Activated naive CD4-positive, alpha-beta T cell treated with anti-CD3 and anti-CD28 coated beads, Interleukin-2, amount 10 ng/mL, durations not matched to agents 7 days and 5 days (primary cell): ENCODE measurements at regions not wholly inside any gene's neighbourhood (a gene's known extent, or its start where the extent isn't known, plus 50 kb on each side); places are given as distances from the start of the nearest gene placed in this dataset.

Experiments
- CTCF ChIA-PET: fragments of 350-600 bp; sonication (Branson Sonifier 250); formaldehyde crosslinking; loops from one replicate; lab custom pipeline; 2021; ENCODE audit warnings: antibody characterized with exemption; lab: Charles Lee
- DNase-seq: peaks from one replicate; pipeline ENCODE4 v3.0.0-alpha.2; 2020
- H3K27ac Mint-ChIP-seq: one replicate; pipeline ENCODE4 v1.8.0; 2021; ENCODE audit warnings: mild to moderate bottlenecking, moderate library complexity, mixed read lengths
- H3K27me3 Mint-ChIP-seq: one replicate; pipeline ENCODE4 v1.8.0; 2021; ENCODE audit warnings: mild to moderate bottlenecking, mixed read lengths
- H3K36me3 Mint-ChIP-seq: one replicate; pipeline ENCODE4 v1.8.0; 2021; ENCODE audit warnings: mixed read lengths
- H3K4me1 Mint-ChIP-seq: one replicate; pipeline ENCODE4 v1.8.0; 2021; ENCODE audit warnings: mixed read lengths
- H3K4me3 Mint-ChIP-seq: one replicate; pipeline ENCODE4 v1.8.0; 2021; ENCODE audit warnings: mild to moderate bottlenecking, moderate library complexity, mixed read lengths
- H3K9me3 Mint-ChIP-seq: one replicate; pipeline ENCODE4 v1.8.0; 2021; ENCODE audit warnings: mixed read lengths

DNA sequence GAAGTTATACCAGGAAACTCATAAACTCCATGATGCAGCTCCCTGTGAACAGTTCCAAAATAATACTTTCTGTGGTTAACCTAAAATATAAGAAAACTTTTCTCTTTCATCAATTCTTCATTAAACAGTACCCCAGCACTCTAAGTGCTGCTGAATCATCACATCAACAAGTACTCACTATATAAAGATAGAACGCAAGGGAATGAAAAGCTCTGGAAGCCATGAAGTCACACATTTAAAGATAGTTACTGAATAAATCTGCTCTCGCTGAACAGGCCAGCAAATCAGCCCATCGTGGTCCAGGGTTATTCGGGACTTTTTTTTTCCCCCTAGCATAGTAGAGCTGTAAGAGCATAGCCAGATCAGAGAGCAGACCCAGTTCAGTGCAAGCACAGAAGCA lies 254.3 kb downstream of the IPMK start:
- DNase-seq: no peak
- CTCF ChIA-PET: no interaction called here
- H3K9me3 Mint-ChIP-seq: no peaks in the 10 kb centered on the region
- H3K4me3 Mint-ChIP-seq: no peak overlapping the region
- no peak overlapping the region for H3K27ac Mint-ChIP-seq
- H3K27me3 Mint-ChIP-seq: no peaks in the 10 kb centered on the region
- no peaks in the 10 kb centered on the region for H3K4me1 Mint-ChIP-seq
- H3K36me3 Mint-ChIP-seq: no peaks in the 10 kb centered on the region

DNA sequence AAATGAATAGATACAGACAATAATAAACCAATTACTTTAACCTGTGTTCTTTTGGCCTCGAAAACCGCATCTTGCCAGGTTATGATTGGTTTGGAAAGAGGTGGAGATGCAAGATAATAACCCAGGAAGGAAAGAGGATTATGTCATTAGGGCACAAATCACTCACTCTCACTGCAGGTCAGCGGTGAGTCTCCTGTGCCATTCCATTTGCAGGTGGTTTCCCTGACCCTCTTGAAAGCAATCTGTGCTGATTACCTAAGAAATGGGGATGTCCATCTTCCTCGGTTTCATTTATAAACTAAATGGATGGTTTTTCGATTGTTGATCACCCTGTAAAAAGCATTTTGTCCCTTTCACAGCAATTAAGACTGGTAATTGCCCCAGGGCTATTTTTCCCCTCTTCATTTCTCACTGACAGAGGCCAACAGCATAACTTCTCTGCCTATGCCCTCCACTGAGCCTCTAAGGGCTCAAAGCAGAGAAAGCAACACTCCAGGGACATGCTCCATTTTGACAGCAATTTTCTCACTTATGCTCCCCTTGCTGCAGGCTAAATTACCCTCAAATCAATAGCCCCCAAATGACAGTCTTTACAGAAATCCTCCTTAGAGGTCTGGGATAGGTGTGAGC lies 257.5 kb downstream of the IPMK start:
- Mint-ChIP-seq H3K27me3 (no peaks in the 10 kb centered on the region), H3K4me3 (no peak overlapping the region), H3K9me3 (no peaks in the 10 kb centered on the region), H3K36me3 (no peaks in the 10 kb centered on the region), H3K4me1 (no peaks in the 10 kb centered on the region), H3K27ac (no peak overlapping the region)
- CTCF ChIA-PET: no interaction called here
- DNase-seq: no peak

DNA sequence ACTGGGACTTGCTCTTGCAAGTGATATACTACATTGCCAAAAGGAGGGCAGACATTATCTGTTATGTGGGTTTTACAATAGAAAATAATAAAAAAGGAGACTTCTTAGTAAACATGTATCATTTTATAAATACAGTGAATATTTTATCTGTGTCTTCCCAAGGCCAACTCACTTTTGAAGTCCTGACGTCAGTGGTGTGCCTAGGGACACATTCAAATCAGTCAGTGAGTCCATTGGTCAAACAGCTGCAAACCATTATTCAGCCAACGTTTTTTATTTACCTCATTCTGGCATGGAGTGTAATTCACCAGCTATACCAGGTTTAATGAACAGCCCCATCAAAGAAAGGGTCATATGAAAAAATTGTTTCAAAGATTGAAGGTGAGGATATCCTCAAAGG lies 263.7 kb downstream of the IPMK start:
- H3K27ac Mint-ChIP-seq: no peak overlapping the region
- CTCF ChIA-PET: no interaction called here

DNA sequence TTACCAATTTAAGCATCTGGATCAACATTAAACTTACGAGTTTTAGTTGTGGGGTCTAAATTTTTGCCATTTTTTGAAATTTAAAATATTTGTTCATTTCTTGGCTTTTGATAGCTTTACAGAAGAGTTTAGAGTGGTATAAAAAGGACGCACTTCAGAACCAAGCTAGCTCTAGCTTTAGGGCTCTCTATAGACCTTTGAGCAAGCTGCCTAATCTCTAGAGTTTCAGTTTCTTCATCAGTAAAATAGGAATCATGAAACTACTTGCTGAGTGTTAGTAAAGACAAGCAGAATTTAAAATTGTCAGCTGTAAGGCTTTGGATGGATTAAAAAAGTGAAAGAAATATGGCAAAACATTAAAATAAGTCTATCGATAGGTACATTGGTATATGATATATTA lies 266.5 kb downstream of the IPMK start:
- no peak overlapping the region for H3K4me3 Mint-ChIP-seq
- no peaks in the 10 kb centered on the region for H3K36me3 Mint-ChIP-seq
- no peak for DNase-seq
- H3K9me3 Mint-ChIP-seq: no peaks in the 10 kb centered on the region
- H3K27ac Mint-ChIP-seq: no peak overlapping the region
- no peaks in the 10 kb centered on the region for H3K27me3 Mint-ChIP-seq
- CTCF ChIA-PET: interaction anchor here (0.7 kb wide), 1 partner anchor 16 kb away, joined by 3 read pairs; no protein-coding TSS in a partner anchor
- no peaks in the 10 kb centered on the region for H3K4me1 Mint-ChIP-seq

More for the DNA sequence above, 263.7 kb downstream of the IPMK start:
- Mint-ChIP-seq H3K9me3 (no peaks in the 10 kb centered on the region), H3K27me3 (no peaks in the 10 kb centered on the region), H3K4me3 (no peak overlapping the region), H3K36me3 (no peaks in the 10 kb centered on the region), H3K4me1 (no peaks in the 10 kb centered on the region)
- no peak for DNase-seq

DNA sequence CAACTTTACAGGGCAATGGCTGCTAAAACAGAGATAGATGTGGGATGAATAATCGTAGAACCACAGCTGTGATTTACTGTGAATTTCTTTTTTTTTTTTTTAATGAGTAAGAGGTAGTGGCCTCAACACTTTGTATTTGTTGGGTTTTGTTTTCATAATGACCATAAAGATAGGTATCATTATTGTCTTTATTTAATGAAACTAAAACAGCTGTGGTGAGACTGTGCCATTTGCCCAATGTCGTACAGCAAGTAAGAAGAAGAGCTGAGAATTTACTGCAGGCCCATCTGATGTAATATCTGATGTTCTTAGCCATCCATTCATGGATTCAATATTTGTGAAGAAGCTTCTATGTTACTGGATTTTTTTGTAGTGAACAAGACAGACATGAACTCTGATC lies 271.2 kb downstream of the IPMK start:
- H3K27ac Mint-ChIP-seq: no peak overlapping the region
- no peaks in the 10 kb centered on the region for H3K36me3 Mint-ChIP-seq
- DNase-seq: no peak
- H3K4me3 Mint-ChIP-seq: no peak overlapping the region
- CTCF ChIA-PET: no interaction called here
- no peaks in the 10 kb centered on the region for H3K27me3 Mint-ChIP-seq
- H3K4me1 Mint-ChIP-seq: no peaks in the 10 kb centered on the region
- peaks cover 2% of the 10 kb centered on the region for H3K9me3 Mint-ChIP-seq

DNA sequence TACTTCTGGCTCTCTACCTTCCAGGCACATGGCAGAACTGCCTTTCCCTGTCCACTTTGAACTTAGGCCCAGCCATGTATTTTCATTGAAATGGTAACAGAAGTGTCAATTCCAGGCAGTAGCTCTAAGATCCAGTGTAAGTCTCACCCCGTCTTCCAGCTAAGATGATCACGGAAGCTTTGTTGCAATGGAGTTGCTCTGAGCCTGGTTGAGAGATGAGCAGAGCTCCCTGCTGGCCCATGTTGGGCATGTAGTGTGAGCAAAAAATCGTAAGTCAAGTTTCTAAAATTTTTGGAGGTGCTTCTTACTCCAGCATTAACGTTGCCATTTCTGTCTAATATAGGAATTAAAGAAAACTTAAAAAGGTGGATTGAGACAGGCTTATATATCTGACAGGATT lies 274.4 kb downstream of the IPMK start:
- Mint-ChIP-seq H3K27me3 (no peaks in the 10 kb centered on the region), H3K4me1 (no peaks in the 10 kb centered on the region), H3K27ac (no peak overlapping the region), H3K4me3 (no peak overlapping the region), H3K9me3 (peaks cover 2% of the 10 kb centered on the region), H3K36me3 (no peaks in the 10 kb centered on the region)
- no peak for DNase-seq
- CTCF ChIA-PET: no interaction called here

DNA sequence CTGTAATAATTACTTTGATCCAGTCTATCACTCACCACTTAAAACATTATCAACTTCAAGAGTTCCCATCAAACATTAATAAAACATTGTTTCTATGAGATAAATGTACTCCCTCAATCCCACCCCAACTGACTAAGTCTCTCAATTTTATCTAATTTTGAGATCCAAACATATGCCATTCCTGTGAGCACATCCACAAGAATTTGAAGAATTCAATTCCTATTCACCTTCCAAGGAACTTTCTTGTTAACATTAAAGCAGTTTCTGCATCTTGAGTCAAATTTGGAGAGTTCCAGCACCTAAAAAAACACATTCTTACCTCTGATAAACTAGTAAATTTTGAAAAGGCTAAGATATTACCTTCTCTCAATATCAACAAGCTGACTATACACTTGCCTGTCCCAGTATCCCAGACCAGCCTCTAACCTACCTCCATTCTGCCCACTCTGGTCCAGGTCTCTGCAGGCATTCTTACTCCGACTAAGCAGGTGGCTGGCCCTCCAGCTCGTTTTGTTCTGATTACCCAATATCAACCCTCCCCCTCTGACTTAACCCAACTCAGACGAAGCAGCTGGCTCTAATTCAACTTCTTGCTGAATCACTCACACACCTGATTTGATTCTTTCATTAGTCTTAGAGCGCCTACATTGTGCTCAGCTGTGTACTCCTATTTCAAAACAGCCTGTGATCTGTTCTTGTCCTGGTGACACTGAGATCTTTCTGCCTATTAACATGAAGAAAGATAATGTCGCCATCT lies 275.2 kb downstream of the IPMK start:
- no peaks in the 10 kb centered on the region for H3K27me3 Mint-ChIP-seq
- H3K27ac Mint-ChIP-seq: no peak overlapping the region
- no peaks in the 10 kb centered on the region for H3K4me1 Mint-ChIP-seq
- H3K4me3 Mint-ChIP-seq: no peak overlapping the region
- CTCF ChIA-PET: interaction anchor here (0.7 kb wide), 1 partner anchor 687 kb away, joined by 3 read pairs; no protein-coding TSS in a partner anchor
- no peaks in the 10 kb centered on the region for H3K36me3 Mint-ChIP-seq
- no peak for DNase-seq
- H3K9me3 Mint-ChIP-seq: peaks cover 2% of the 10 kb centered on the region

DNA sequence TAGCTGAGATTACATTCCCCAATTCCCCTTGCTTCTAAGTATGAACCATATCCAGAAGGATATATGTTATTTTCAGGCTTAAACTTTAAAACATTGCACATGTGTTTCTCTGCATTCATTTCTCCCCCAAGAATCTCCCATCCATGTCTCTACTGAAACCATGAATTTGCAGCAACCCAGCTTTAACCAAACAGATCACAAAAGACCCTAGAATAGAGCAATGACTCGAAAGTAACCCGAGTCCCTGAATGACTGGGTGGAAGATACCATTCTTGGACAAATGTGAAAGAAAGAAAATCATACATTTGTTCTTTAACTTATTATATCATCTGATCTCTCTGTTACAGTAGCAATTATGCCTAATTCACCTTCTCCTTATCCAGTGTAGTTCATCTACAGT lies 278.7 kb downstream of the IPMK start:
- no peaks in the 10 kb centered on the region for H3K36me3 Mint-ChIP-seq
- CTCF ChIA-PET: no interaction called here
- DNase-seq: no peak
- no peak overlapping the region for H3K27ac Mint-ChIP-seq
- no peak overlapping the region for H3K4me3 Mint-ChIP-seq
- no peaks in the 10 kb centered on the region for H3K4me1 Mint-ChIP-seq
- H3K27me3 Mint-ChIP-seq: no peaks in the 10 kb centered on the region
- no peaks in the 10 kb centered on the region for H3K9me3 Mint-ChIP-seq

DNA sequence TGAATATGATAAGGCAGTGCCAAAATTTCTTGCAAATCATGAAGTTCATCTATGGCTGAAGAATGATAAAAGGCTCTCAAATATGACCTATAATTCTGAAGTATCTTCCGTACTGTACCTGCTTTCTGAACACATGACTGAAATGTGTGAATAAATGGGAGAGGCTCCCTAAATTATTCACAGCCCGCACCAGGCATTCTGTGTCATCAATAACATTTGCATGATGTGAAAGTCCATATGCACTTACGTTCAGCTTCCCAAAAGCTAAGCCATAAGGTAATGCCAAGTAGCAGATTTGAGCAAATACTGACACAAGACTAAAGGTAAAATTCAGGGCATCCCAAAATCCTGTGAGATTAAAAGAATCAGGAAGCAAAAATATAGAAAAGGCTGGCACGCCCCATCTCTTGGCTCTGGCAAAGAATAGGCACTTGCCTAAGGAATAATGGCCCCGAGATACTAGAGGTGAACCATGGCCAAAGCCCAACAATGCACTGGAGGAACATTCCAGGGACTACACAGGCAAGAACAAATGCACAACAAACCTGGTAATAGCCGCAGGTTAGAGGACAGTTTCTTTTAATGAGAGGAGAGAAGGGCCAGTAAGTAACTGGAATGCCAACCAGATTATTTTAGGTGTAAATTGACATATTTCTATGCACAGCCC lies 280.5 kb downstream of the IPMK start:
- Mint-ChIP-seq H3K27ac (no peak overlapping the region), H3K36me3 (no peaks in the 10 kb centered on the region), H3K4me1 (no peaks in the 10 kb centered on the region), H3K27me3 (no peaks in the 10 kb centered on the region), H3K4me3 (no peak overlapping the region), H3K9me3 (no peaks in the 10 kb centered on the region)
- CTCF ChIA-PET: no interaction called here
- DNase-seq: no peak

DNA sequence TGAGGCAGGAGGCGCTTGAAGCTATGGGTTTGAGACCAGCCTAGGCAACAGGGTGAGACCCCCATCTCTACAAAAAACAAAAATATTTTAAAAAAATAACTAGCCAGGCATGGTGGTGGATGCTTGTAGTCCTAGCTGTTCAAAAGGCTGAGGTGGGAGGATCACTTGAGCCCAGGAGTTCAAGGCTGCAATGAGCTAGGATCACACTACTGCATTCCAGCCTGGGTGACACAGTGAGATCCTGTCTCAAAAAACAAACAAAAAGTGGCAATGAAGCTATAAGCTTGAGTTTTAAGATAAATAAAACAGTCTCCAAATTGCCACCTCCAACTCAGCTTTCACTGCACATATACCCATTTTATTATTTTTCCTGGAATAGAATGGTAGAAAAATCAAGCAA lies 281.3 kb downstream of the IPMK start:
- Mint-ChIP-seq H3K9me3 (no peaks in the 10 kb centered on the region), H3K36me3 (no peaks in the 10 kb centered on the region)

DNA sequence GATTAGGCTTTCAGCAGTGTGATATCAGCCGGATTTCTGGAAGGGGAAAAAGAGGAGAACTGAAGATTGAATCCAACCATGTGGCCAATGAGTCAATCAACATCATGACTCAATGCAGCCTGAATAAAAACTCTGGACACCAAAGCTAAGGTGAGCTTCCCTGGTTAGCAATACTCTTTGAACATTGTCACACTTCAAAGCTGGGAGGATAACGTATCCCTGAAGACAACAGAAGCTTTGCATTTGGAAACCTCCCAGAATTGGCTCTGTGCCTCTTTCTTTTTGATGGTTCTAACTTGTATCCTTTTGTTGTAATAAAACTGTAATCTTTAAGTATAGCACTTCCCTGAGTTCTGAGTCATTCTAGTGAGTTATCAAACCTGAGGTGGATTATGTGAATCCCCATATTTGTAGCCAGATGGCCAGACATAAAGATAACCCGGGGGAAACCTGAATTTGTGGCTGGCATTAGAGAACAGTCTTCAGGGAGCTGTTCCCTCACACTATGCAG lies 284.4 kb downstream of the IPMK start:
- CTCF ChIA-PET: no interaction called here
- Mint-ChIP-seq H3K9me3 (peaks cover 1% of the 10 kb centered on the region), H3K4me3 (no peak overlapping the region), H3K27ac (no peak overlapping the region), H3K36me3 (no peaks in the 10 kb centered on the region), H3K4me1 (no peaks in the 10 kb centered on the region), H3K27me3 (no peaks in the 10 kb centered on the region)
- no peak for DNase-seq

More for the DNA sequence above, 281.3 kb downstream of the IPMK start:
- no peak for DNase-seq
- Mint-ChIP-seq H3K4me1 (no peaks in the 10 kb centered on the region), H3K4me3 (no peak overlapping the region), H3K27ac (no peak overlapping the region), H3K27me3 (no peaks in the 10 kb centered on the region)
- CTCF ChIA-PET: no interaction called here

DNA sequence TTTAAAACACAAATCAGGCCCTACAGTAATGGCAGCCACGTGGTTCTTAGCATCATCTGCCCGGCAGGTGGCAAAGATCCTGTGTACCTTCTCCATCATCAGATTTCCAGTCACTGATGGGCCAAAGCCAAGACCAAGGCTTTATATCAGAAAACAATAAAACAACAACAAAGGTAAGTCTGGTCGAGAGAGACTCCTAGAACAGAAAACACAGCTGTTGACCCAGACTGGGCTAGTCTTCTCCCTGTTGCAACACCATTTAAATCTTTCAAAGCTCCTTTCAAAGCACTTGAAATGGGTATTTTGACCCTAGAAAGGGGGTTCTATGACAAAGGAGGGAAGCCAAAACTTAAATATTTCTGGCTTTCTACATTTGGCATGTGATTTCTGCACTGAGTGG lies 285.6 kb downstream of the IPMK start:
- Mint-ChIP-seq H3K27ac (no peak overlapping the region), H3K4me1 (no peaks in the 10 kb centered on the region), H3K27me3 (no peaks in the 10 kb centered on the region), H3K4me3 (no peak overlapping the region), H3K36me3 (no peaks in the 10 kb centered on the region), H3K9me3 (peaks cover 1% of the 10 kb centered on the region)
- CTCF ChIA-PET: no interaction called here
- DNase-seq: no peak

DNA sequence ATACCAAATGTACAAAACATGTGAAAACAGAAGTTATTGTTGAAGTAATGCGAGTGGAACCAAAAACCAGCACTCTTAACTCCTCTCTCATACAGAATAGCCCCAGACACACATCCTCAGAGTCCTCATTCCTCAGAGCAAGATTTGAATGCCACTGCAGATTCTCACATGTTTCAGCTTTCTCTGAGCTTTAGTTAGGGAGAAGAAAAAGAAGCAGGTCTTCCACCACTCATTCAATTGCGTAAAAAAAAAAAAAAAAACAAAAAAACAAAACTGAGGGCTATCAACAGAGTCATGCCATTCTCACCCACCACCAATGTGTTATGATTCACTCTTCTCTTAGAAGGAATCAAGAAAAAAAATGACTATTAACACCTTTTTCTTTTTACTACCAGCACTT lies 287.7 kb downstream of the IPMK start:
- Mint-ChIP-seq H3K4me1 (no peaks in the 10 kb centered on the region), H3K9me3 (peaks cover 1% of the 10 kb centered on the region), H3K27ac (no peak overlapping the region), H3K4me3 (no peak overlapping the region), H3K36me3 (no peaks in the 10 kb centered on the region), H3K27me3 (no peaks in the 10 kb centered on the region)
- CTCF ChIA-PET: no interaction called here
- DNase-seq: no peak

DNA sequence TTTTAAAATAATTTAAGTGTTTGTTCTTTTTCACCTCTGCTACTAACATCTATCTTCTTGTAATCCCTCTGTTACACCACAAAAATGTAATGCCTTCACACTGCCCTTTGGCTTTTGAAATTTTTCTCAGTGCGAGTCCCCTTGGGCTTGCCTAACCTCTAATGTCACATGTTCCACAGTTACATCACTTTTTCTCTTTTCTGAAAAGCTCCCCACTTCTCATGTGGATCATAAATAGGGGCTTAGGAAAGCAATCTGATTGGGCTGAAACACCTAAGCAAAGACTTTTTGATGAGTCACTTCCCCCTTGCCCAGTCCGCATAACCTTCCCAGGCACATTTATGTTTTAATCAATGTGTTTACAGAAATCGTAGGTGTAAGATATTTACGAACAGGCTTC lies 288.2 kb downstream of the IPMK start:
- H3K36me3 Mint-ChIP-seq: no peaks in the 10 kb centered on the region
- no peak for DNase-seq
- no peak overlapping the region for H3K27ac Mint-ChIP-seq
- no peaks in the 10 kb centered on the region for H3K4me1 Mint-ChIP-seq
- CTCF ChIA-PET: no interaction called here
- no peaks in the 10 kb centered on the region for H3K27me3 Mint-ChIP-seq
- H3K4me3 Mint-ChIP-seq: no peak overlapping the region
- peaks cover 1% of the 10 kb centered on the region for H3K9me3 Mint-ChIP-seq

DNA sequence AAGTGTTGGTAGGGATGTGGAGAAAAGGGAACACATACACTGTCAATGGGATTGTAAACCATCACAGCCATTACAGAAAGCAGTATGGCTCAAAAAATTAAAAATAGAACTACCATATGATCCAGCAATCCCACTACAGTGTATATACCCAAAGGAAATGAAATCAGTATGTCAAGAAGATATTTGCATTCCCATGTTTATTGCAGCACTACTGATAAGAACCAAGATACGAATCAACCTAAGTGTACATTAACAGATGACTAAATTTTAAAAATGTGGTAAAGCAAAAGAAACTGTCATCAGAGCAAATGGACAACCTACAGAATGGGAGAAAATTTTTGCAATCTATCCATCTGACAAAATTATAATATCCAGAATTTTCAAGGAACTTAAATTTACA lies 290.4 kb downstream of the IPMK start:
- Mint-ChIP-seq H3K27ac (no peak overlapping the region), H3K4me1 (no peaks in the 10 kb centered on the region), H3K9me3 (peaks cover 1% of the 10 kb centered on the region), H3K27me3 (no peaks in the 10 kb centered on the region), H3K4me3 (no peak overlapping the region), H3K36me3 (no peaks in the 10 kb centered on the region)
- CTCF ChIA-PET: no interaction called here
- DNase-seq: no peak
